ENCODE measurements at regions not wholly inside any gene's neighbourhood (a gene's known extent, or its start where the extent isn't known, plus 50 kb on each side); places are given as distances from the start of the nearest gene placed in this dataset.
"Not testable (repeated sequence)": the region's sequence is repeated elsewhere in the genome, so short reads cannot be mapped to it uniquely, and the experiment has no call there.

- no peak for DNase-seq
Measured at GRCh38 chr2:8133363-8133762, 548.5 kb upstream of the ID2 start.

- no peak for DNase-seq
Measured at GRCh38 chr2:8133913-8134472, 547.9 kb upstream of the ID2 start.

GRCh38 chr2:8134473-8134932 is 547.4 kb upstream of the ID2 start:
- DNase-seq: no peak

GRCh38 chr2:8134985-8135682 is 546.7 kb upstream of the ID2 start:
- no peak for DNase-seq

GRCh38 chr2:8137801-8138200 is 544.1 kb upstream of the ID2 start:
- no peak for DNase-seq

GRCh38 chr2:8138525-8138922 is 543.3 kb upstream of the ID2 start:
- no peak for DNase-seq

GRCh38 chr2:8138923-8139667 is 542.8 kb upstream of the ID2 start:
- DNase-seq: no peak

GRCh38 chr2:8139668-8140200 is 542.1 kb upstream of the ID2 start:
- DNase-seq: no peak

GRCh38 chr2:8141079-8141707 is 540.7 kb upstream of the ID2 start:
- DNase-seq: no peak

- no peak for DNase-seq
Measured at GRCh38 chr2:8141780-8142179, 540.1 kb upstream of the ID2 start.

- no peak for DNase-seq
Measured at GRCh38 chr2:8142461-8142860, 539.4 kb upstream of the ID2 start.

- no peak for DNase-seq
Measured at GRCh38 chr2:8144131-8144631, 537.7 kb upstream of the ID2 start.

GRCh38 chr2:8144785-8145184 is 537.1 kb upstream of the ID2 start:
- DNase-seq: no peak

- DNase-seq: not testable (repeated sequence)
Measured at GRCh38 chr2:8145375-8145774, 536.5 kb upstream of the ID2 start.

- no peak for DNase-seq
Measured at GRCh38 chr2:8146132-8147005, 535.5 kb upstream of the ID2 start.

GRCh38 chr2:8148260-8149006 is 533.4 kb upstream of the ID2 start:
- no peak for DNase-seq

- no peak for DNase-seq
Measured at GRCh38 chr2:8149007-8149405, 532.9 kb upstream of the ID2 start.

GRCh38 chr2:8149985-8150539 is 531.8 kb upstream of the ID2 start:
- no peak for DNase-seq

GRCh38 chr2:8151888-8152287 is 530.0 kb upstream of the ID2 start:
- no peak for DNase-seq

GRCh38 chr2:8152392-8153257 is 529.2 kb upstream of the ID2 start:
- DNase-seq: no peak
